ENCODE measurements at regions not wholly inside any gene's neighbourhood (a gene's known extent, or its start where the extent isn't known, plus 50 kb on each side); places are given as distances from the start of the nearest gene placed in this dataset.

GRCh38 chr17:51527225-51527982, 267.1 kb downstream of the UTP18 start:
- H3K27ac ChIP-seq, result no peak overlapping the region
- no peaks in the 10 kb centered on the region for H4K20me1 ChIP-seq (ENCODE audit: insufficient read depth)
- intact Hi-C loops (cut with micrococcal nuclease; ENCODE audit: unreplicated experiment), result no loop called here
- BruUV-seq (replicated peaks), result no TSS peak
- no peak for TF ChIP-seq CTCF (conservative IDR thresholded peaks at IDR 0.05)
- no peak for TF ChIP-seq EZH2 (IDR thresholded peaks at IDR 0.05; ENCODE audit: low read depth)
- CTCF ChIA-PET, result interaction anchor here (0.6 kb wide), 1 partner anchor 221 kb away, joined by 3 read pairs; no protein-coding TSS in a partner anchor
- POLR2A ChIA-PET (ENCODE audit: unreplicated experiment), result no interaction called here
- no peaks in the 10 kb centered on the region for H3K9me3 ChIP-seq (ENCODE audit: insufficient read depth, low read depth)
- no peaks in the 10 kb centered on the region for H3F3A ChIP-seq (ENCODE audit: insufficient read depth, low read depth)
- H3K4me3 ChIP-seq, result no peak overlapping the region
- no peak overlapping the region for H2AFZ ChIP-seq
- no peak overlapping the region for H3K4me2 ChIP-seq
- H3K9me2 ChIP-seq (ENCODE audit: insufficient read depth), result no peaks in the 10 kb centered on the region
- DNase-seq, result no peak
- no peaks in the 10 kb centered on the region for H3K4me1 ChIP-seq (replicated peaks; ENCODE audit: insufficient read depth)
- H3K79me2 ChIP-seq (ENCODE audit: low read depth), result no peaks in the 10 kb centered on the region
- H3K36me3 ChIP-seq (ENCODE audit: low read depth), result no peaks in the 10 kb centered on the region
- H3K27me3 ChIP-seq (ENCODE audit: insufficient read depth, low read depth), result no peaks in the 10 kb centered on the region

GRCh38 chr17:51528111-51528510, 267.8 kb downstream of the UTP18 start:
- Histone ChIP-seq H3K9me3 (ENCODE audit: insufficient read depth, low read depth) (no peaks in the 10 kb centered on the region), H3K9me2 (ENCODE audit: insufficient read depth) (no peaks in the 10 kb centered on the region), H3K79me2 (ENCODE audit: low read depth) (no peaks in the 10 kb centered on the region), H3K27me3 (ENCODE audit: insufficient read depth, low read depth) (no peaks in the 10 kb centered on the region), H4K20me1 (ENCODE audit: insufficient read depth) (no peaks in the 10 kb centered on the region), H3F3A (ENCODE audit: insufficient read depth, low read depth) (no peaks in the 10 kb centered on the region), H3K36me3 (ENCODE audit: low read depth) (no peaks in the 10 kb centered on the region), H3K4me3 (no peak overlapping the region), H3K27ac (no peak overlapping the region), H2AFZ (no peak overlapping the region), H3K4me2 (no peak overlapping the region), H3K4me1 (replicated peaks; ENCODE audit: insufficient read depth) (no peaks in the 10 kb centered on the region)
- ChIA-PET CTCF (no interaction called here), POLR2A (ENCODE audit: unreplicated experiment) (no interaction called here)
- DNase-seq, result no peak
- no peak for TF ChIP-seq EZH2 (IDR thresholded peaks at IDR 0.05; ENCODE audit: low read depth)
- TF ChIP-seq CTCF (conservative IDR thresholded peaks at IDR 0.05), result no peak
- BruUV-seq (replicated peaks), result no TSS peak
- intact Hi-C loops (cut with micrococcal nuclease; ENCODE audit: unreplicated experiment), result no loop called here

DNA sequence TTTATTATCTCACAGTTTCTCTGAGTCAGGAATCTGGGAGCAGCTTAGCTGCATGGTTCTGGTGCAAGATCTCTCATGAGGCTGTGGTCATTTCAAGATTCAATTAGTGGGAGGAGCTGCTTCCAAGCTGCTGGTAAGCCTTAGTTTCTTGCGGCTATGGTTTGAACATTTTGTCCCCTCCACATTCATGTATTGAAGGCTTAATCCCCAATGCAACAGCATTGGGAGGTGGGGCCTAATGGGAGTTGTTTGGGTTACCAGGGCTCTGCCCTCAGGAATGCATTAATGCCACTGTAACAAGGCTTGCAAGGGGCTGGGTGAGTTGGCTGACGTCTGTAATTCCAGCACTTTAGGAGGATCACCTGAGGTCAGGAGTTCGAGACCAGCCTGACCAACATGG, 272.9 kb downstream of the UTP18 start:
- no peaks in the 10 kb centered on the region for H3K36me3 ChIP-seq (ENCODE audit: low read depth)
- no peaks in the 10 kb centered on the region for H3K4me1 ChIP-seq (replicated peaks; ENCODE audit: insufficient read depth)
- ChIA-PET CTCF (no interaction called here), POLR2A (ENCODE audit: unreplicated experiment) (no interaction called here)
- no peaks in the 10 kb centered on the region for H4K20me1 ChIP-seq (ENCODE audit: insufficient read depth)
- no peak overlapping the region for H2AFZ ChIP-seq
- no peaks in the 10 kb centered on the region for H3F3A ChIP-seq (ENCODE audit: insufficient read depth, low read depth)
- H3K4me2 ChIP-seq, result no peak overlapping the region
- BruUV-seq (replicated peaks), result no TSS peak
- no peaks in the 10 kb centered on the region for H3K9me3 ChIP-seq (ENCODE audit: insufficient read depth, low read depth)
- no peaks in the 10 kb centered on the region for H3K9me2 ChIP-seq (ENCODE audit: insufficient read depth)
- no peaks in the 10 kb centered on the region for H3K79me2 ChIP-seq (ENCODE audit: low read depth)
- H3K4me3 ChIP-seq, result no peak overlapping the region
- no peak overlapping the region for H3K27ac ChIP-seq
- intact Hi-C loops (cut with micrococcal nuclease; ENCODE audit: unreplicated experiment), result no loop called here
- no peak for TF ChIP-seq EZH2 (IDR thresholded peaks at IDR 0.05; ENCODE audit: low read depth)
- TF ChIP-seq CTCF (conservative IDR thresholded peaks at IDR 0.05), result no peak
- peaks cover 13% of the 10 kb centered on the region; the same call in 1 of the 2 replicates for H3K27me3 ChIP-seq (ENCODE audit: insufficient read depth, low read depth)
- no peak for DNase-seq
